ENCODE measurements at regions not wholly inside any gene's neighbourhood (a gene's known extent, or its start where the extent isn't known, plus 50 kb on each side); places are given as distances from the start of the nearest gene placed in this dataset.

- in situ Hi-C loops (cut with HindIII; ENCODE audit: low pct_unique_long_range_greater_than_20kb, low sequenced_read_pairs) = no loop called here
- DNase-seq (ENCODE audit: low read depth, low spot score) (no peak), ATAC-seq (no peak)
- H3K36me3 ChIP-seq (ENCODE audit: control insufficient read depth, insufficient read depth, low read length) = no peaks in the 10 kb centered on the region
- no peak overlapping the region for H3K27ac ChIP-seq (ENCODE audit: low read length)
- no TSS peak for BruUV-seq (replicated peaks)
- H3K27me3 ChIP-seq (ENCODE audit: control insufficient read depth, insufficient read depth, low read length) = peaks cover 6% of the 10 kb centered on the region; the same call in 1 of the 2 replicates
- no peaks in the 10 kb centered on the region for H3K9me3 ChIP-seq (ENCODE audit: control insufficient read depth, insufficient read depth, low read depth, low read length)
- no peaks in the 10 kb centered on the region for H3K4me1 ChIP-seq (ENCODE audit: control insufficient read depth, insufficient read depth, low read length)
- intact Hi-C loops (cut with micrococcal nuclease; ENCODE audit: unreplicated experiment) = no loop called here
- ChIA-PET CTCF (no interaction called here), POLR2A (no interaction called here)
- no peak overlapping the region for H3K4me3 ChIP-seq (ENCODE audit: low read depth in 2 of 2, low read length in 2 of 2)
- TF ChIP-seq CTCF (IDR thresholded peaks at IDR 0.05) (no peak), POLR2AphosphoS5 (IDR thresholded peaks at IDR 0.05; ENCODE audit: low read depth, low read length) (no peak), SIN3A (IDR thresholded peaks at IDR 0.05; ENCODE audit: borderline replicate concordance, insufficient read depth, low read depth, low read length) (no peak), TCF7L2 (IDR thresholded peaks at IDR 0.05; ENCODE audit: low read depth, low read length) (no peak), REST (IDR thresholded peaks at IDR 0.05; ENCODE audit: insufficient read depth in 1 of 2, low read depth in 2 of 2, low read length in 1 of 2) (no peak)
These were observed 443.9 kb downstream of the ZNF536 start for GRCh38 chr19:30815889-30816580.

GRCh38 chr19:30812099-30812678, 440.0 kb downstream of the ZNF536 start:
- no peaks in the 10 kb centered on the region for H3K36me3 ChIP-seq (ENCODE audit: control insufficient read depth, insufficient read depth, low read length)
- H3K27ac ChIP-seq (ENCODE audit: low read length) = no peak overlapping the region
- no peak overlapping the region for H3K4me3 ChIP-seq (ENCODE audit: low read depth in 2 of 2, low read length in 2 of 2)
- ChIA-PET CTCF (no interaction called here), POLR2A (no interaction called here)
- BruUV-seq (replicated peaks) = no TSS peak
- intact Hi-C loops (cut with micrococcal nuclease; ENCODE audit: unreplicated experiment) (no loop called here), in situ Hi-C loops (cut with HindIII; ENCODE audit: low pct_unique_long_range_greater_than_20kb, low sequenced_read_pairs) (no loop called here)
- no peaks in the 10 kb centered on the region for H3K4me1 ChIP-seq (ENCODE audit: control insufficient read depth, insufficient read depth, low read length)
- no peaks in the 10 kb centered on the region for H3K9me3 ChIP-seq (ENCODE audit: control insufficient read depth, insufficient read depth, low read depth, low read length)
- no peak for ATAC-seq
- H3K27me3 ChIP-seq (ENCODE audit: control insufficient read depth, insufficient read depth, low read length) = peaks cover 3% of the 10 kb centered on the region; the same call in 1 of the 2 replicates
- no peak for DNase-seq (ENCODE audit: low read depth, low spot score)
- TF ChIP-seq REST (IDR thresholded peaks at IDR 0.05; ENCODE audit: insufficient read depth in 1 of 2, low read depth in 2 of 2, low read length in 1 of 2) = no peak
- TF ChIP-seq POLR2AphosphoS5 (IDR thresholded peaks at IDR 0.05; ENCODE audit: low read depth, low read length) = no peak
- no peak for TF ChIP-seq TCF7L2 (IDR thresholded peaks at IDR 0.05; ENCODE audit: low read depth, low read length)
- no peak for TF ChIP-seq CTCF (IDR thresholded peaks at IDR 0.05)
- no peak for TF ChIP-seq SIN3A (IDR thresholded peaks at IDR 0.05; ENCODE audit: borderline replicate concordance, insufficient read depth, low read depth, low read length)

Measured in Panc1 (cell line).